Neural cell (in vitro differentiated cells): ENCODE measurements at regions not wholly inside any gene's neighbourhood (a gene's known extent, or its start where the extent isn't known, plus 50 kb on each side); places are given as distances from the start of the nearest gene placed in this dataset.

Experiments used
- H2AFZ ChIP-seq: fragments of 200-600, 300-800 bp; sonication (generic), shearing (Covaris generic); 2 replicates; pipeline ENCODE4 v1.6.0; 2014; ENCODE audit warnings: low read depth, mild to moderate bottlenecking, antibody characterized with exemption, low read length, moderate library complexity
- H3F3A ChIP-seq: fragments of 200-600 bp; shearing (Covaris generic); 2 replicates; pipeline ENCODE4 v1.6.1; 2016; ENCODE audit warnings: mild to moderate bottlenecking, moderate library complexity, mixed read lengths, antibody characterized with exemption, low read length; ENCODE audit not compliant: insufficient read depth, poor library complexity, severe bottlenecking
- H3K27ac ChIP-seq: fragments of 200-600, 300-800 bp; sonication (generic), shearing (Covaris generic); 2 replicates; pipeline ENCODE4 v1.5.1; 2014; ENCODE audit warnings: mild to moderate bottlenecking, low read length, moderate library complexity
- H3K27me3 ChIP-seq: fragments of 300-800, 200-600 bp; sonication (generic), shearing (Covaris generic); 2 replicates; pipeline ENCODE4 v1.6.0; 2014; ENCODE audit warnings: mild to moderate bottlenecking, low read depth, low read length, moderate library complexity; ENCODE audit not compliant: insufficient read depth
- H3K36me3 ChIP-seq: fragments of 300-800, 200-600 bp; sonication (generic), shearing (Covaris generic); 2 replicates; pipeline ENCODE4 v1.5.1; 2014; ENCODE audit warnings: mild to moderate bottlenecking, antibody characterized with exemption, low read length, moderate library complexity; ENCODE audit not compliant: insufficient read depth
- H3K4me2 ChIP-seq: fragments of 300-800, 200-600 bp; sonication (generic), shearing (Covaris generic); 2 replicates; pipeline ENCODE4 v1.6.0; 2014; ENCODE audit warnings: mild to moderate bottlenecking, low read length
- H3K4me3 ChIP-seq: fragments of 300-800, 200-600 bp; sonication (generic), shearing (Covaris generic); 2 replicates; pipeline ENCODE4 v1.5.1; 2014; ENCODE audit warnings: mild to moderate bottlenecking, low read length, moderate library complexity
- H3K79me2 ChIP-seq: fragments of 200-600 bp; shearing (Covaris generic); replicated peaks from 2 replicates; pipeline ENCODE4 v1.6.0; 2014; ENCODE audit warnings: mild to moderate bottlenecking, low read length, moderate library complexity; ENCODE audit not compliant: insufficient read depth
- H3K9ac ChIP-seq: fragments of 300-800, 200-600 bp; sonication (generic), shearing (Covaris generic); 2 replicates; pipeline ENCODE4 v1.6.1; 2016; ENCODE audit warnings: mild to moderate bottlenecking, low read length, mixed read lengths
- H3K9me2 ChIP-seq: fragments of 200-600 bp; shearing (Covaris generic); 2 replicates; pipeline ENCODE4 v1.6.1; 2016; ENCODE audit warnings: mild to moderate bottlenecking, low read length, mixed read lengths; ENCODE audit not compliant: insufficient read depth
- H3K9me3 ChIP-seq: fragments of 200-600, 300-800 bp; sonication (generic), shearing (Covaris generic); 2 replicates; pipeline ENCODE4 v1.6.1; 2016; ENCODE audit warnings: mild to moderate bottlenecking, mixed run types, low read length, moderate library complexity, mixed read lengths
- H4K20me1 ChIP-seq: fragments of 200-600 bp; shearing (Covaris generic); 2 replicates; pipeline ENCODE4 v1.6.1; 2016; ENCODE audit warnings: mild to moderate bottlenecking, mixed run types; ENCODE audit not compliant: insufficient read depth
- CTCF ChIP-seq: fragments of 450-650 bp; IDR thresholded peaks from 2 replicates; pipeline ENCODE4 v1.5.1; 2014; ENCODE audit warnings: antibody characterized with exemption, mild to moderate bottlenecking, moderate library complexity; ENCODE audit not compliant: poor library complexity, severe bottlenecking
- EP300 ChIP-seq: fragments of 450-650 bp; conservative IDR thresholded peaks from 2 replicates; pipeline ENCODE4 v1.6.1; 2014; ENCODE audit warnings: antibody characterized with exemption, mild to moderate bottlenecking, moderate library complexity; ENCODE audit not compliant: poor library complexity, severe bottlenecking
- EZH2 ChIP-seq: fragments of 200-600, 300-800 bp; shearing (Covaris generic), sonication (generic); IDR thresholded peaks from 2 replicates; pipeline ENCODE4 v1.6.1; 2014; ENCODE audit warnings: antibody characterized with exemption, low read length, borderline replicate concordance, mild to moderate bottlenecking; ENCODE audit not compliant: insufficient read depth, poor library complexity, severe bottlenecking
- MXI1 ChIP-seq: fragments of 450-650 bp; conservative IDR thresholded peaks from 2 replicates; pipeline ENCODE4 v1.6.1; 2014; ENCODE audit warnings: antibody characterized with exemption, mild to moderate bottlenecking; ENCODE audit not compliant: poor library complexity, severe bottlenecking
- POLR2AphosphoS5 ChIP-seq: IDR thresholded peaks from 2 replicates; pipeline ENCODE4 v1.6.1; 2012
- RAD21 ChIP-seq: fragments of 450-650 bp; conservative IDR thresholded peaks from 2 replicates; pipeline ENCODE4 v1.6.1; 2014; ENCODE audit warnings: antibody characterized with exemption, mild to moderate bottlenecking, moderate library complexity
- REST ChIP-seq: IDR thresholded peaks from 2 replicates; pipeline ENCODE4 v1.6.1; 2012; ENCODE audit warnings: borderline replicate concordance
- SMC3 ChIP-seq: fragments of 450-650 bp; conservative IDR thresholded peaks from 2 replicates; pipeline ENCODE4 v1.6.1; 2014; ENCODE audit warnings: antibody characterized with exemption, mild to moderate bottlenecking, moderate library complexity; ENCODE audit not compliant: poor library complexity
- TAF1 ChIP-seq: IDR thresholded peaks from 2 replicates; pipeline ENCODE4 v1.6.1; 2012; ENCODE audit warnings: low read depth

GRCh38 chr7:41777894-41778596, 75.2 kb upstream of the INHBA start:
- H3K4me3 ChIP-seq = no peak overlapping the region
- H3K9ac ChIP-seq = no peak overlapping the region
- H3F3A ChIP-seq = no peaks in the 10 kb centered on the region
- no peaks in the 10 kb centered on the region for H4K20me1 ChIP-seq
- no peaks in the 10 kb centered on the region for H3K9me3 ChIP-seq
- no peaks in the 10 kb centered on the region for H3K79me2 ChIP-seq
- no peaks in the 10 kb centered on the region for H3K9me2 ChIP-seq
- no peaks in the 10 kb centered on the region for H3K27me3 ChIP-seq
- H3K27ac ChIP-seq = no peak overlapping the region
- no peaks in the 10 kb centered on the region for H3K36me3 ChIP-seq
- no peak overlapping the region for H3K4me2 ChIP-seq
- TF ChIP-seq EZH2 (no peak), SMC3 (no peak), RAD21 (no peak), EP300 (no peak), POLR2AphosphoS5 (no peak), TAF1 (no peak), CTCF (no peak), MXI1 (no peak), REST (no peak)
- no peak overlapping the region for H2AFZ ChIP-seq

GRCh38 chr7:41774966-41775365, 72.1 kb upstream of the INHBA start:
- Histone ChIP-seq H3K9me3 (no peaks in the 10 kb centered on the region), H3K9me2 (no peaks in the 10 kb centered on the region), H3K4me3 (no peak overlapping the region), H3K4me2 (no peak overlapping the region), H4K20me1 (no peaks in the 10 kb centered on the region), H3K27ac (no peak overlapping the region), H3K27me3 (no peaks in the 10 kb centered on the region), H2AFZ (no peak overlapping the region), H3K79me2 (no peaks in the 10 kb centered on the region), H3K9ac (no peak overlapping the region), H3F3A (no peaks in the 10 kb centered on the region), H3K36me3 (no peaks in the 10 kb centered on the region)
- no peak for TF ChIP-seq REST
- TF ChIP-seq SMC3 = no peak
- no peak for TF ChIP-seq CTCF
- TF ChIP-seq RAD21 = no peak
- TF ChIP-seq POLR2AphosphoS5 = no peak
- TF ChIP-seq EZH2 = no peak
- TF ChIP-seq MXI1 = no peak
- no peak for TF ChIP-seq TAF1
- no peak for TF ChIP-seq EP300
